MM.1S (cell line): ENCODE measurements at regions not wholly inside any gene's neighbourhood (a gene's known extent, or its start where the extent isn't known, plus 50 kb on each side); places are given as distances from the start of the nearest gene placed in this dataset.

Source experiments
- EZH2 ChIP-seq: fragments of 300-600 bp; sonication (generic); optimal IDR thresholded peaks from 2 replicates; pipeline ENCODE3; 2017; ENCODE audit warnings: low read depth, mild to moderate bottlenecking, antibody characterized with exemption, low read length, mixed read lengths
- EZH2phosphoT487 ChIP-seq: fragments of 300-600 bp; sonication (generic); IDR thresholded peaks from 2 replicates; pipeline ENCODE4 v1.6.1; 2018; ENCODE audit warnings: antibody characterized with exemption, low read length
- TF ChIP-seq, protein P1 (sequence below): fragments of 300-600 bp; sonication (generic); IDR thresholded peaks from 2 replicates; pipeline ENCODE4 v1.5.1; 2016; ENCODE audit warnings: antibody characterized with exemption, low read length, mixed read lengths

DNA sequence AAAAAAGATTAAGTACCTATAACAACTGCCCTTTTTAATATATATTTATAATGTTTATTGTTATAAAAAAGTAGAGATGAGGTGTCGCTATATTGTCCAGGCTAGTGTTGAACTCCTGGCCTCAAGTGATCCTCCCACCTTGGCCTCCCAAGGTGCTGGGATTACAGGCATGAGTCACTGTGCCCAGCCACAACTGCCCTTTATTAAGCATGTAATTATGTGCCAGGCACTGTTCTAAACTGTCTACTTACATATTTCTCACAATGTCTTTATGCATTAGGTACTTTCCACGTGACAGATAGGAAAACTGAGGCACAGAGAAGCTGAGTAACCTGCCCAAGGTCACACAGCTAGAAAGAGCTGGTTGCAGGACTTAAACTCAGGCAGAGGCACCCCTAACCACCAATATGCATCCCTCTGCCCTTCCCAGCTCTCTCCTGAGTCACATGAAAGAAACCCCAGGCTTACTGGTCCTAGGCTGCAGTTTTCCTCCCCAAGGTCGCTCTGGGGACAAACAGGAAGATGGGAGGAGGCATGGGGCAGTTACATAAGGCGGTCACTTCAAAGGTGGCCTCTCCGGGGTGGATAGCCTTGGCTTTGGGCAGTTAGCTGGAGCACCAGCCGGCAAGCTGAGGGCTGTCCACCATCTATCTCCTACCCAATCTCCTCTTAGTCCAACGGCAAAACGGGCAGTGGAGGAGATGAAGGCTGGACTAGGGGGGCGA lies 54.6 kb upstream of the TBX3 start:
- no peak for TF ChIP-seq EZH2
- no peak for TF ChIP-seq EZH2phosphoT487
- TF ChIP-seq, protein P1, sequence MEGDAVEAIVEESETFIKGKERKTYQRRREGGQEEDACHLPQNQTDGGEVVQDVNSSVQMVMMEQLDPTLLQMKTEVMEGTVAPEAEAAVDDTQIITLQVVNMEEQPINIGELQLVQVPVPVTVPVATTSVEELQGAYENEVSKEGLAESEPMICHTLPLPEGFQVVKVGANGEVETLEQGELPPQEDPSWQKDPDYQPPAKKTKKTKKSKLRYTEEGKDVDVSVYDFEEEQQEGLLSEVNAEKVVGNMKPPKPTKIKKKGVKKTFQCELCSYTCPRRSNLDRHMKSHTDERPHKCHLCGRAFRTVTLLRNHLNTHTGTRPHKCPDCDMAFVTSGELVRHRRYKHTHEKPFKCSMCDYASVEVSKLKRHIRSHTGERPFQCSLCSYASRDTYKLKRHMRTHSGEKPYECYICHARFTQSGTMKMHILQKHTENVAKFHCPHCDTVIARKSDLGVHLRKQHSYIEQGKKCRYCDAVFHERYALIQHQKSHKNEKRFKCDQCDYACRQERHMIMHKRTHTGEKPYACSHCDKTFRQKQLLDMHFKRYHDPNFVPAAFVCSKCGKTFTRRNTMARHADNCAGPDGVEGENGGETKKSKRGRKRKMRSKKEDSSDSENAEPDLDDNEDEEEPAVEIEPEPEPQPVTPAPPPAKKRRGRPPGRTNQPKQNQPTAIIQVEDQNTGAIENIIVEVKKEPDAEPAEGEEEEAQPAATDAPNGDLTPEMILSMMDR: no peak
